Hepatocyte (in vitro differentiated cells): ENCODE measurements at regions not wholly inside any gene's neighbourhood (a gene's known extent, or its start where the extent isn't known, plus 50 kb on each side); places are given as distances from the start of the nearest gene placed in this dataset.

Source experiments
- DNase-seq: peaks from one replicate; pipeline ENCODE4 v3.0.0-alpha.2; 2016; ENCODE audit warnings: low spot score
- H2AFZ ChIP-seq: fragments of 200-600 bp; sonication (generic); 2 replicates; pipeline ENCODE4 v1.6.0; 2016; ENCODE audit warnings: antibody characterized with exemption, mild to moderate bottlenecking
- H3K27ac ChIP-seq: fragments of 200-600 bp; sonication (generic); 2 replicates; pipeline ENCODE4 v1.5.1; 2016; ENCODE audit warnings: mild to moderate bottlenecking
- H3K27me3 ChIP-seq: fragments of 200-600 bp; sonication (generic); 2 replicates; pipeline ENCODE4 v1.6.1; 2016
- H3K36me3 ChIP-seq: fragments of 200-600 bp; sonication (generic); replicated peaks from 2 replicates; pipeline ENCODE4 v1.5.1; 2016; ENCODE audit warnings: low read depth; ENCODE audit not compliant: insufficient read depth
- H3K4me1 ChIP-seq: fragments of 200-600 bp; sonication (generic); 2 replicates; pipeline ENCODE4 v1.5.1; 2016; ENCODE audit warnings: mild to moderate bottlenecking, moderate library complexity; ENCODE audit not compliant: insufficient read depth
- H3K4me2 ChIP-seq: fragments of 200-600 bp; sonication (generic); 2 replicates; pipeline ENCODE4 v1.6.0; 2016
- H3K4me3 ChIP-seq: fragments of 200-600 bp; sonication (generic); 2 replicates; pipeline ENCODE4 v1.5.1; 2016; ENCODE audit warnings: mild to moderate bottlenecking
- H3K79me2 ChIP-seq: fragments of 200-600 bp; sonication (generic); 2 replicates; pipeline ENCODE4 v1.6.0; 2017; ENCODE audit warnings: mild to moderate bottlenecking
- H3K9me2 ChIP-seq: fragments of 200-600 bp; sonication (generic); replicated peaks from 2 replicates; pipeline ENCODE4 v1.6.0; 2017; ENCODE audit warnings: mild to moderate bottlenecking; ENCODE audit not compliant: insufficient read depth
- H3K9me3 ChIP-seq: fragments of 200-600 bp; sonication (generic); 2 replicates; pipeline ENCODE4 v1.5.1; 2016; ENCODE audit warnings: low read depth, mild to moderate bottlenecking
- H4K20me1 ChIP-seq: fragments of 200-600 bp; sonication (generic); 2 replicates; pipeline ENCODE4 v1.6.0; 2016; ENCODE audit warnings: mild to moderate bottlenecking; ENCODE audit not compliant: insufficient read depth, poor library complexity, severe bottlenecking
- EZH2 ChIP-seq: fragments of 200-600 bp; sonication (generic); IDR thresholded peaks from 2 replicates; pipeline ENCODE4 v1.6.1; 2016; ENCODE audit warnings: antibody characterized with exemption, mild to moderate bottlenecking, borderline replicate concordance
- EZH2phosphoT487 ChIP-seq: fragments of 200-600 bp; sonication (generic); IDR thresholded peaks from one replicate; pipeline ENCODE4 v1.6.1; 2018; ENCODE audit warnings: antibody characterized with exemption, mild to moderate bottlenecking, low read depth, moderate library complexity; ENCODE audit not compliant: unreplicated experiment, severe bottlenecking
- WGBS: methylation state at CpG from one replicate; pipeline ENCODE4 v1.1.6; 2016; ENCODE audit warnings: low lambda C conversion rate; ENCODE audit errors: missing lambda C conversion rate; 5-methylcytosine and 5-hydroxymethylcytosine counted together
- TF ChIP-seq, protein P1 (sequence below): fragments of 200-600 bp; sonication (generic); IDR thresholded peaks from 2 replicates; pipeline ENCODE4 v1.5.1; 2016; ENCODE audit warnings: antibody characterized with exemption, mild to moderate bottlenecking; ENCODE audit not compliant: poor library complexity

DNA sequence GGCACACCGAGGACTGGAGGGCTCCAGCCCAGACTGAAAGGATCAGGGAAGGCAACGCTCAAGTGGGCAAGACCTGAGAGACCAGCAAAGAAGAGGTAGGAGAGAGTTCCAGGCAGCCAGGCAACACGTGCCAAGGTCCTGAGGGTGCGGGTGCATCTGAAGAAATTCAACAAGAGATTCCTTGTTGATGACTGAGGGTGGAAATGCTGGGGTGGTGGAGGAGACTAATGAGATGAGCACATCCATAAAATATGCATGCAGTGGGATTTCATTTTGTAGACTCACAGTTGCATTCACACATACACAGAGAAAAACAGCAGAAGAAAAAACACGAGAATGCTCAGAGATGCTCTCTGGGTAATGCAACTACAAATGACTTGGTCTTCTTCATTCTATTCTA lies 154.8 kb upstream of the FOXF1 start:
- Histone ChIP-seq H3K27ac (peak overlapping the region; percentile 81), H3K4me1 (peaks cover 21% of the 10 kb centered on the region), H3K9me2 (no peaks in the 10 kb centered on the region), H3K79me2 (no peaks in the 10 kb centered on the region), H3K9me3 (no peaks in the 10 kb centered on the region), H4K20me1 (no peaks in the 10 kb centered on the region), H3K4me2 (no peak overlapping the region), H3K4me3 (no peak overlapping the region), H3K36me3 (no peaks in the 10 kb centered on the region), H3K27me3 (no peaks in the 10 kb centered on the region), H2AFZ (no peak overlapping the region)
- TF ChIP-seq EZH2phosphoT487 (no peak), EZH2 (no peak)
- TF ChIP-seq, protein P1, sequence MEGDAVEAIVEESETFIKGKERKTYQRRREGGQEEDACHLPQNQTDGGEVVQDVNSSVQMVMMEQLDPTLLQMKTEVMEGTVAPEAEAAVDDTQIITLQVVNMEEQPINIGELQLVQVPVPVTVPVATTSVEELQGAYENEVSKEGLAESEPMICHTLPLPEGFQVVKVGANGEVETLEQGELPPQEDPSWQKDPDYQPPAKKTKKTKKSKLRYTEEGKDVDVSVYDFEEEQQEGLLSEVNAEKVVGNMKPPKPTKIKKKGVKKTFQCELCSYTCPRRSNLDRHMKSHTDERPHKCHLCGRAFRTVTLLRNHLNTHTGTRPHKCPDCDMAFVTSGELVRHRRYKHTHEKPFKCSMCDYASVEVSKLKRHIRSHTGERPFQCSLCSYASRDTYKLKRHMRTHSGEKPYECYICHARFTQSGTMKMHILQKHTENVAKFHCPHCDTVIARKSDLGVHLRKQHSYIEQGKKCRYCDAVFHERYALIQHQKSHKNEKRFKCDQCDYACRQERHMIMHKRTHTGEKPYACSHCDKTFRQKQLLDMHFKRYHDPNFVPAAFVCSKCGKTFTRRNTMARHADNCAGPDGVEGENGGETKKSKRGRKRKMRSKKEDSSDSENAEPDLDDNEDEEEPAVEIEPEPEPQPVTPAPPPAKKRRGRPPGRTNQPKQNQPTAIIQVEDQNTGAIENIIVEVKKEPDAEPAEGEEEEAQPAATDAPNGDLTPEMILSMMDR = no peak
- no peak for DNase-seq
- WGBS = 79% methylated on average over 5 of the region's 5 CpGs

DNA sequence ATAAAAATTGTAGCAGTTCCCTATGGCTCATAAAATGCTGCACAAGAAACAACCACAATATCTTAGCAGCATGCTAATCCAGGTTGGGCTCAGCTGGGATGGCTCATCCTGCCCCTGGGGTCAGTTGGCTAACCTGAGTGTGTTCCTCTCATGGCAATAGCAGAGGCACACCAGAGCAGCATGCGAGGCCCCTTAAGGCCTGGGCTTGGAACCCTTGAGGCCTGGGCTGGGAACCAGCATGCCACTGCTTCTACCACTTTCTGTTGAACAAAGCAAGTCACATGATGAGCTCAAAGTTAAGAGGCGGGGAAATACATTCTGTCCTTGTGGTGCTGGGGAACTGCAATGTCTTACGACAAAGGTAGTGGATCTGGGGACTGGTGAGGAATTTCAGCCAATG lies 154.4 kb upstream of the FOXF1 start:
- no peak overlapping the region for H3K4me3 ChIP-seq
- H3K27me3 ChIP-seq = no peaks in the 10 kb centered on the region
- peak overlapping the region; percentile 81 for H3K27ac ChIP-seq
- no peaks in the 10 kb centered on the region for H4K20me1 ChIP-seq
- H3K79me2 ChIP-seq = no peaks in the 10 kb centered on the region
- DNase-seq = no peak
- no peak overlapping the region for H2AFZ ChIP-seq
- peaks cover 17% of the 10 kb centered on the region for H3K4me1 ChIP-seq
- WGBS = 88% methylated on average over 3 of the region's 3 CpGs
- no peak overlapping the region for H3K4me2 ChIP-seq
- no peak for TF ChIP-seq EZH2phosphoT487
- TF ChIP-seq, protein P1 = no peak
- no peak for TF ChIP-seq EZH2
- H3K9me3 ChIP-seq = no peaks in the 10 kb centered on the region
- no peaks in the 10 kb centered on the region for H3K36me3 ChIP-seq
- H3K9me2 ChIP-seq = no peaks in the 10 kb centered on the region

DNA sequence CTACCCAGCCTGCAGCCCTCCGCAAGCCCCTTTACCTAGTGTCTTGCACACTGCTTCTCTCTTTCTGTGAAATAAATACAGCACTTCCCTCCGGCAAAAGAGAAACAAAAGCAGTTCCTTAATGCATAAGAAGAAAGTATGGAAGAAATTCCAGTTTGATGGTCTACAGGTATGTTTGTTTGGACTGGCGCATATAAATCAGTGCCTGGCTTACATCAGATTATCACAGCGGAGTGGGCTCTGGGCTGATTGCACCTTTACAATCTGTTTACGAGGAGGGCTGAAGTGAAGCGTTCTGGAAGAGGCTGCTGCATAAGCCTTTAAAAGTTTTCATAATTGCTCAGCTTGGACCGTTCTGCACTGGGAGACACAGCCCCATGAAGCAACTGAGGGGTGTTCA lies 153.5 kb upstream of the FOXF1 start:
- no peak overlapping the region for H3K4me3 ChIP-seq
- TF ChIP-seq, protein P1 = no peak
- TF ChIP-seq EZH2 (no peak), EZH2phosphoT487 (no peak)
- no peak overlapping the region for H3K4me2 ChIP-seq
- H3K9me3 ChIP-seq = no peaks in the 10 kb centered on the region
- H3K4me1 ChIP-seq = peaks cover 14% of the 10 kb centered on the region
- no peaks in the 10 kb centered on the region for H3K36me3 ChIP-seq
- H3K79me2 ChIP-seq = no peaks in the 10 kb centered on the region
- no peak for DNase-seq
- no peaks in the 10 kb centered on the region for H3K9me2 ChIP-seq
- H4K20me1 ChIP-seq = no peaks in the 10 kb centered on the region
- H2AFZ ChIP-seq = no peak overlapping the region
- H3K27me3 ChIP-seq = no peaks in the 10 kb centered on the region
- peak overlapping the region; percentile 81 for H3K27ac ChIP-seq
- WGBS = 42% methylated on average over 7 of the region's 7 CpGs

DNA sequence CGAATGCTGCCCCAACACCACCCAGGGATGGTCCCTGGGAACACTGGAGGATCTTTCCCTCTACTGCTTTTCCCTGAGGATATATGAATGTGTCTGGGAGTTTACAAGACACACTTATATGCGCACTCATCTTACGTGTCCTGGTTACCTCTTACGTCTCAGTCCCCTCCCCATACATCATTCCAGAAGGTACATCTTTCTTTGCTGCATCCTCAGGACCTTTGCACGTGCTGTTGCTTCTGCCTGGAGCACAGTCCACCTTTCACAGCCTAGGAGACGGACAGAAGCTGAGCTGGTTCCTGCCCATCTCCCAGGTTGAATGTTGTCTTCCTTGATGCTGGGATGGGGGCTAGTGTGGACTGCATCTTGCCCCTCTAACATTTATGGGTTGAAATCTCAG lies 153.0 kb upstream of the FOXF1 start:
- TF ChIP-seq, protein P1 = no peak
- TF ChIP-seq EZH2phosphoT487 (no peak), EZH2 (no peak)
- Histone ChIP-seq H2AFZ (no peak overlapping the region), H3K4me2 (no peak overlapping the region), H3K79me2 (no peaks in the 10 kb centered on the region), H3K9me2 (no peaks in the 10 kb centered on the region), H3K36me3 (no peaks in the 10 kb centered on the region), H3K9me3 (no peaks in the 10 kb centered on the region), H3K27me3 (no peaks in the 10 kb centered on the region), H3K27ac (peak overlapping the region; percentile 81), H3K4me3 (no peak overlapping the region), H3K4me1 (peaks cover 15% of the 10 kb centered on the region), H4K20me1 (no peaks in the 10 kb centered on the region)
- DNase-seq = no peak
- 69% methylated on average over 6 of the region's 6 CpGs for WGBS
